Endothelial cell of umbilical vein (primary cell): ENCODE measurements at regions not wholly inside any gene's neighbourhood (a gene's known extent, or its start where the extent isn't known, plus 50 kb on each side); places are given as distances from the start of the nearest gene placed in this dataset.

Experiments
- BruUV-seq: library from RNA; stranded (reverse); fragments of 400-500 nt; replicated peaks from 2 replicates; lab custom pipeline; 2021; lab: Mats Ljungman, UMichigan
- CTCF ChIA-PET: fragments of 300-600, 350-600 bp; sonication (Branson Sonifier 250); formaldehyde crosslinking; loops from one replicate; lab custom pipeline; 2021; ENCODE audit warnings: antibody characterized with exemption, inconsistent platforms; lab: Charles Lee
- POLR2A ChIA-PET: fragments of 300-600, 350-600 bp; sonication (Branson Sonifier 250); formaldehyde crosslinking; loops from one replicate; lab custom pipeline; 2021; ENCODE audit warnings: antibody characterized with exemption, inconsistent platforms; lab: Charles Lee
- DNase-seq: peaks from one replicate; pipeline ENCODE4 v3.0.0-alpha.2; 2011; ENCODE audit warnings: low read depth, low spot score
- FAIRE-seq: peaks from 2 replicates; lab custom pipeline; 2011; peaks lifted over from hg19 to GRCh38; lab: Jason Lieb, UNC
- H2AFZ ChIP-seq: 2 replicates; pipeline ENCODE4 v1.6.0; 2012; ENCODE audit warnings: low read depth, low read length, control low read depth, inconsistent platforms
- H3K27ac ChIP-seq: 2 replicates; pipeline ENCODE4 v1.5.1; 2011; ENCODE audit warnings: low read depth, mild to moderate bottlenecking, control low read depth, low read length, moderate library complexity; ENCODE audit not compliant: insufficient read depth
- H3K27me3 ChIP-seq, 2 experiments: 2 replicates each; pipeline versions ENCODE4 v1.6.0 to v1.6.1; 2011; ENCODE audit warnings: low read length in 2 of 2, mixed read lengths in 1 of 2; ENCODE audit not compliant: control insufficient read depth in 2 of 2, insufficient read depth in 2 of 2
- H3K36me3 ChIP-seq, 2 experiments: 2 replicates in 1 of 2; 3 replicates in 1 of 2; pipeline ENCODE4 v1.5.1; 2011; ENCODE audit warnings: low read length in 2 of 2, mild to moderate bottlenecking in 1 of 2, moderate library complexity in 1 of 2; ENCODE audit not compliant: control insufficient read depth in 2 of 2, insufficient read depth in 2 of 2; ENCODE audit errors: extremely low read depth in 1 of 2
- H3K4me1 ChIP-seq: 3 replicates; pipeline ENCODE4 v1.5.1; 2011; ENCODE audit warnings: mild to moderate bottlenecking, low read length; ENCODE audit not compliant: control insufficient read depth, insufficient read depth; ENCODE audit errors: extremely low read depth
- H3K4me2 ChIP-seq: 2 replicates; pipeline ENCODE4 v1.6.1; 2011; ENCODE audit warnings: low read length, control low read depth, mixed read lengths; ENCODE audit not compliant: insufficient read depth
- H3K4me3 ChIP-seq, 3 experiments: fragments of 200-600 bp in 1 of 3; sonication (generic), shearing (Covaris generic) in 1 of 3; replicated peaks in 1 of 3; 2 replicates each; pipeline ENCODE4 v1.5.1; 2011 to 2016; ENCODE audit warnings: control low read depth in 3 of 3, low read length in 3 of 3, mild to moderate bottlenecking in 2 of 3, inconsistent platforms in 1 of 3, low read depth in 1 of 3, moderate library complexity in 1 of 3; ENCODE audit not compliant: insufficient read depth in 1 of 3
- H3K79me2 ChIP-seq: 2 replicates; pipeline ENCODE4 v1.6.0; 2012; ENCODE audit warnings: low read length, inconsistent platforms; ENCODE audit not compliant: control insufficient read depth, insufficient read depth
- H3K9ac ChIP-seq: replicated peaks from 2 replicates; pipeline ENCODE3; 2011; ENCODE audit warnings: low read length, control low read depth; ENCODE audit not compliant: insufficient read depth; ENCODE audit errors: extremely low read depth
- H3K9me1 ChIP-seq: replicated peaks from 3 replicates; pipeline ENCODE4 v1.6.0; 2011; ENCODE audit warnings: mild to moderate bottlenecking, low read length; ENCODE audit not compliant: control insufficient read depth, insufficient read depth; ENCODE audit errors: extremely low read depth
- H3K9me3 ChIP-seq: replicated peaks from 2 replicates; pipeline ENCODE4 v1.5.1; 2012; ENCODE audit warnings: low read length, inconsistent platforms; ENCODE audit not compliant: control insufficient read depth, insufficient read depth
- H4K20me1 ChIP-seq: replicated peaks from 2 replicates; pipeline ENCODE3; 2011; ENCODE audit warnings: mild to moderate bottlenecking, low read length; ENCODE audit not compliant: control insufficient read depth, insufficient read depth; ENCODE audit errors: extremely low read depth
- CTCF ChIP-seq, 2 donors: IDR thresholded peaks; 1 replicate in 1 of 2; 2 replicates in 1 of 2; pipeline ENCODE4 v1.5.1; 2011; ENCODE audit warnings: low read length in 2 of 2, mild to moderate bottlenecking in 2 of 2, moderate library complexity in 2 of 2, control low read depth in 1 of 2, inconsistent platforms in 1 of 2, low read depth in 1 of 2; ENCODE audit not compliant: insufficient read depth in 1 of 2; ENCODE audit errors: extremely low read depth in 1 of 2
- EZH2 ChIP-seq: IDR thresholded peaks from 2 replicates; pipeline ENCODE4 v1.6.1; 2012; ENCODE audit warnings: borderline replicate concordance, low read depth, mild to moderate bottlenecking, moderate library complexity, low read length, inconsistent platforms; ENCODE audit not compliant: severe bottlenecking
- FOS ChIP-seq: IDR thresholded peaks from 2 replicates; pipeline ENCODE4 v1.6.1; 2011; ENCODE audit warnings: mild to moderate bottlenecking, low read length, moderate library complexity, borderline replicate concordance; ENCODE audit not compliant: insufficient read depth
- GATA2 ChIP-seq: IDR thresholded peaks from 2 replicates; pipeline ENCODE4 v1.7.0; 2011; ENCODE audit warnings: low read depth, mild to moderate bottlenecking, moderate library complexity, mixed read lengths, low read length; ENCODE audit not compliant: insufficient read length, insufficient read depth
- JUN ChIP-seq: IDR thresholded peaks from 2 replicates; pipeline ENCODE4 v1.6.1; 2011; ENCODE audit warnings: borderline replicate concordance, low read depth; ENCODE audit not compliant: insufficient read length, insufficient read depth
- MAX ChIP-seq: IDR thresholded peaks from 2 replicates; pipeline ENCODE4 v1.6.1; 2011; ENCODE audit not compliant: insufficient read depth, insufficient read length
- MYC ChIP-seq: IDR thresholded peaks from one replicate; pipeline ENCODE4 v1.6.1; 2011; ENCODE audit warnings: mild to moderate bottlenecking, low read depth, low read length
- POLR2A ChIP-seq: IDR thresholded peaks from 2 replicates; pipeline ENCODE4 v1.6.1; 2012; ENCODE audit warnings: low read depth, mild to moderate bottlenecking, control low read depth, low read length
- POLR2AphosphoS5 ChIP-seq: IDR thresholded peaks from 2 replicates; pipeline ENCODE4 v1.6.1; 2012; ENCODE audit warnings: low read depth, mild to moderate bottlenecking, control low read depth, low read length, moderate library complexity; ENCODE audit not compliant: insufficient read depth
- dilution Hi-C: fragments of 300-500 bp; cut with MboI; formaldehyde crosslinking; loops from one replicate; pipeline ENCODE4 v1.15.0; 2019; ENCODE audit warnings: low sequenced_read_pairs; ENCODE audit not compliant: extremely low pct_ligation_motif_present
- intact Hi-C: fragments of 100-400 bp; cut with micrococcal nuclease; formaldehyde crosslinking; loops from one replicate; pipeline ENCODE4 v1.10.0; 2022

- H3K79me2 ChIP-seq: no peaks in the 10 kb centered on the region
- no peaks in the 10 kb centered on the region for H3K9me1 ChIP-seq
- H3K4me1 ChIP-seq: no peaks in the 10 kb centered on the region
- ChIA-PET POLR2A (no interaction called here), CTCF (no interaction called here)
- no peak for TF ChIP-seq POLR2AphosphoS5
- TF ChIP-seq GATA2: no peak
- TF ChIP-seq POLR2A: no peak
- TF ChIP-seq EZH2: no peak
- no peak for TF ChIP-seq MYC
- no peak for TF ChIP-seq FOS
- no peak for TF ChIP-seq CTCF (IDR thresholded peaks at IDR 0.05; ENCODE audit: extremely low read depth in 1 of 2, insufficient read depth in 1 of 2, low read depth in 1 of 2, low read length in 2 of 2)
- TF ChIP-seq MAX: no peak
- no peak for TF ChIP-seq JUN
- H3K9ac ChIP-seq: no peak overlapping the region
- DNase-seq (no peak), FAIRE-seq (no peak)
- intact Hi-C loops (no loop called here), dilution Hi-C loops (no loop called here)
- no peak overlapping the region for H3K27ac ChIP-seq
- no peak overlapping the region for H3K4me3 ChIP-seq
- H3K27me3 ChIP-seq: no peaks in the 10 kb centered on the region
- H2AFZ ChIP-seq: no peak overlapping the region
- H3K36me3 ChIP-seq: no peaks in the 10 kb centered on the region
- no TSS peak for BruUV-seq
- H3K9me3 ChIP-seq: no peaks in the 10 kb centered on the region
- H4K20me1 ChIP-seq: no peaks in the 10 kb centered on the region
- no peak overlapping the region for H3K4me2 ChIP-seq
These were observed 320.8 kb upstream of the MEIS1 start for GRCh38 chr2:66113988-66114625.
